IMR-90 (cell line): ENCODE measurements at regions not wholly inside any gene's neighbourhood (a gene's known extent, or its start where the extent isn't known, plus 50 kb on each side); places are given as distances from the start of the nearest gene placed in this dataset.

Experiments used
- ATAC-seq: fragments of 200-7000 bp; cut with Tn5 transposase; 2 replicates; pipeline ENCODE4 v1.9.1; 2020; ENCODE audit warnings: low read depth, mild to moderate bottlenecking, moderate library complexity
- BruUV-seq: library from RNA; stranded (reverse); fragments of 400-500 nt; replicated peaks from 2 replicates; lab custom pipeline; 2021; lab: Mats Ljungman, UMichigan
- CTCF ChIA-PET: fragments of 300-600 bp; formaldehyde crosslinking; extraction: SDS; loops from one replicate; lab custom pipeline; 2021; ENCODE audit warnings: antibody characterized with exemption; lab: Yijun Ruan, JAX
- POLR2A ChIA-PET: fragments of 300-600 bp; sonication (Branson Sonifier 250); formaldehyde crosslinking; loops from one replicate; lab custom pipeline; 2022; ENCODE audit warnings: antibody characterized with exemption; ENCODE audit not compliant: unreplicated experiment; lab: Charles Lee
- DNase-seq: peaks from one replicate; pipeline ENCODE4 v3.0.0; 2013
- H2AFZ ChIP-seq: replicated peaks from 2 replicates; pipeline ENCODE3; 2013; ENCODE audit warnings: low read length, mild to moderate bottlenecking; ENCODE audit not compliant: poor library complexity
- H2AK5ac ChIP-seq: 2 replicates; pipeline ENCODE4 v1.6.1; 2013; ENCODE audit warnings: low read depth, low read length, inconsistent platforms
- H2AK9ac ChIP-seq: replicated peaks from 2 replicates; pipeline ENCODE3; 2013; ENCODE audit warnings: mild to moderate bottlenecking, low read depth, low read length, moderate library complexity; ENCODE audit not compliant: poor library complexity
- H2BK120ac ChIP-seq: 2 replicates; pipeline ENCODE4 v1.6.1; 2013; ENCODE audit warnings: low read depth, low read length, inconsistent platforms
- H2BK15ac ChIP-seq: 3 replicates; pipeline ENCODE4 v1.6.1; 2013; ENCODE audit warnings: low read depth, low read length, inconsistent platforms
- H2BK20ac ChIP-seq: 2 replicates; pipeline ENCODE4 v1.6.1; 2013; ENCODE audit warnings: low read depth, mild to moderate bottlenecking, inconsistent platforms, low read length, moderate library complexity
- H2BK5ac ChIP-seq: 2 replicates; pipeline ENCODE4 v1.6.1; 2013; ENCODE audit warnings: mild to moderate bottlenecking, low read depth, low read length, inconsistent platforms; ENCODE audit not compliant: poor library complexity, severe bottlenecking
- H3K14ac ChIP-seq: replicated peaks from 2 replicates; pipeline ENCODE4 v1.6.1; 2013; ENCODE audit warnings: low read depth, low read length, inconsistent platforms
- H3K18ac ChIP-seq: 2 replicates; pipeline ENCODE4 v1.6.1; 2013; ENCODE audit warnings: low read depth, low read length, control low read depth
- H3K23ac ChIP-seq: 2 replicates; pipeline ENCODE4 v1.6.1; 2013; ENCODE audit warnings: low read depth, low read length, inconsistent platforms
- H3K27ac ChIP-seq: 2 replicates; pipeline ENCODE4 v1.5.1; 2013; ENCODE audit warnings: mild to moderate bottlenecking, control low read depth, low read length; ENCODE audit not compliant: insufficient read depth
- H3K27me3 ChIP-seq: 2 replicates; pipeline ENCODE4 v1.6.1; 2013; ENCODE audit warnings: low read length; ENCODE audit not compliant: control insufficient read depth, insufficient read depth
- H3K36me3 ChIP-seq: 2 replicates; pipeline ENCODE4 v1.6.1; 2013; ENCODE audit warnings: low read length, mixed read lengths; ENCODE audit not compliant: control insufficient read depth, insufficient read depth
- H3K4ac ChIP-seq: 2 replicates; pipeline ENCODE4 v1.6.1; 2013; ENCODE audit warnings: low read depth, low read length, inconsistent platforms
- H3K4me1 ChIP-seq: 2 replicates; pipeline ENCODE4 v1.6.1; 2013; ENCODE audit warnings: low read length, mixed read lengths; ENCODE audit not compliant: control insufficient read depth, insufficient read depth
- H3K4me2 ChIP-seq: 2 replicates; pipeline ENCODE4 v1.6.1; 2013; ENCODE audit warnings: low read depth, mild to moderate bottlenecking, control low read depth, low read length, moderate library complexity
- H3K4me3 ChIP-seq: 2 replicates; pipeline ENCODE4 v1.5.1; 2013; ENCODE audit warnings: low read depth, mild to moderate bottlenecking, control low read depth, low read length, moderate library complexity; ENCODE audit not compliant: insufficient read depth
- H3K56ac ChIP-seq: 2 replicates; pipeline ENCODE4 v1.6.1; 2013; ENCODE audit warnings: low read length, inconsistent platforms; ENCODE audit not compliant: insufficient read depth; ENCODE audit errors: extremely low read depth
- H3K79me1 ChIP-seq, 2 experiments: 2 replicates each; pipeline ENCODE4 v1.6.1; 2013; ENCODE audit warnings: low read length in 2 of 2, inconsistent platforms in 1 of 2, low read depth in 1 of 2
- H3K9ac ChIP-seq: 2 replicates; pipeline ENCODE4 v1.6.1; 2013; ENCODE audit warnings: low read depth, low read length, control low read depth
- H3K9me1 ChIP-seq: 2 replicates; pipeline ENCODE4 v1.6.1; 2013; ENCODE audit warnings: low read length, inconsistent platforms; ENCODE audit not compliant: insufficient read depth
- H3K9me3 ChIP-seq: 2 replicates; pipeline ENCODE4 v1.6.1; 2013; ENCODE audit warnings: low read length; ENCODE audit not compliant: control insufficient read depth, insufficient read depth
- H4K20me1 ChIP-seq: 2 replicates; pipeline ENCODE4 v1.6.1; 2013; ENCODE audit warnings: low read length, inconsistent platforms; ENCODE audit not compliant: insufficient read depth
- H4K5ac ChIP-seq: 2 replicates; pipeline ENCODE4 v1.6.1; 2013; ENCODE audit warnings: mild to moderate bottlenecking, low read depth, low read length, control low read depth
- H4K8ac ChIP-seq, 2 experiments: 2 replicates each; pipeline ENCODE4 v1.6.1; 2013; ENCODE audit warnings: low read depth in 2 of 2, low read length in 2 of 2, control low read depth in 1 of 2, inconsistent platforms in 1 of 2
- H4K91ac ChIP-seq: 2 replicates; pipeline ENCODE4 v1.6.1; 2013; ENCODE audit warnings: low read depth, low read length, inconsistent platforms; ENCODE audit not compliant: insufficient read depth
- CEBPB ChIP-seq: IDR thresholded peaks from 2 replicates; pipeline ENCODE4 v1.6.1; 2012; ENCODE audit warnings: low read depth, low read length, improper control_type of control experiment
- FOS ChIP-seq: fragments of 150-350 bp; IDR thresholded peaks from 2 replicates; pipeline ENCODE4 v1.6.1; 2016; ENCODE audit warnings: low read depth, low read length
- MAFK ChIP-seq: IDR thresholded peaks from 2 replicates; pipeline ENCODE4 v1.6.1; 2012; ENCODE audit warnings: low read depth, low read length, improper control_type of control experiment
- MAZ ChIP-seq: IDR thresholded peaks from 2 replicates; pipeline ENCODE4 v1.6.1; 2012; ENCODE audit warnings: low read depth, mild to moderate bottlenecking, low read length, improper control_type of control experiment, moderate library complexity, borderline replicate concordance
- MXI1 ChIP-seq: IDR thresholded peaks from 2 replicates; pipeline ENCODE4 v1.6.1; 2012; ENCODE audit warnings: low read depth, mild to moderate bottlenecking, low read length, moderate library complexity, borderline replicate concordance
- NFE2L2 ChIP-seq: fragments of 150-350 bp; IDR thresholded peaks from 2 replicates; pipeline ENCODE4 v1.6.1; 2016; ENCODE audit warnings: low read depth, mild to moderate bottlenecking, low read length
- POLR2A ChIP-seq: IDR thresholded peaks from 2 replicates; pipeline ENCODE4 v1.6.1; 2012; ENCODE audit warnings: mild to moderate bottlenecking, low read depth, low read length
- RAD21 ChIP-seq: IDR thresholded peaks from 2 replicates; pipeline ENCODE4 v1.6.1; 2012; ENCODE audit warnings: low read length, improper control_type of control experiment
- RCOR1 ChIP-seq: IDR thresholded peaks from 2 replicates; pipeline ENCODE4 v1.6.1; 2012; ENCODE audit warnings: mild to moderate bottlenecking, low read length, improper control_type of control experiment; ENCODE audit not compliant: insufficient replicate concordance
- SMC3 ChIP-seq: fragments of 150-350 bp; IDR thresholded peaks from 2 replicates; pipeline ENCODE4 v1.6.1; 2016; ENCODE audit warnings: low read depth, mild to moderate bottlenecking, antibody characterized with exemption, low read length, moderate library complexity
- USF2 ChIP-seq: fragments of 150-350 bp; IDR thresholded peaks from 2 replicates; pipeline ENCODE4 v1.6.1; 2017; ENCODE audit warnings: mild to moderate bottlenecking, antibody characterized with exemption, low read length, low read depth
- WGBS, 2 experiments: methylation state at CpG; one replicate each; pipeline versions ENCODE4 v1.1.5 to v1.1.7; 2013; ENCODE audit warnings: missing lambda C conversion rate in 2 of 2; ENCODE audit not compliant: insufficient read length in 1 of 2; ENCODE audit errors: extremely low coverage in 2 of 2; 5-methylcytosine and 5-hydroxymethylcytosine counted together
- dilution Hi-C: fragments of 300-500 bp; cut with HindIII; formaldehyde crosslinking; loops from one replicate; pipeline ENCODE4 v1.14.3; 2018; ENCODE audit warnings: low sequenced_read_pairs; ENCODE audit not compliant: unreplicated experiment
- in situ Hi-C: fragments of 300-500 bp; cut with MboI; formaldehyde crosslinking; loops from 3 replicates; pipeline ENCODE4 v1.14.3; 2019; ENCODE audit warnings: low sequenced_read_pairs, inconsistent platforms, mixed read lengths
- intact Hi-C: fragments of 100-400 bp; cut with micrococcal nuclease; formaldehyde crosslinking; loops from 2 replicates; pipeline ENCODE4 v1.10.0; 2022
- TF ChIP-seq, protein P1 (sequence below): conservative IDR thresholded peaks from 2 replicates; pipeline ENCODE4 v1.5.1; 2012; ENCODE audit warnings: mild to moderate bottlenecking, low read depth, low read length, improper control_type of control experiment

DNA sequence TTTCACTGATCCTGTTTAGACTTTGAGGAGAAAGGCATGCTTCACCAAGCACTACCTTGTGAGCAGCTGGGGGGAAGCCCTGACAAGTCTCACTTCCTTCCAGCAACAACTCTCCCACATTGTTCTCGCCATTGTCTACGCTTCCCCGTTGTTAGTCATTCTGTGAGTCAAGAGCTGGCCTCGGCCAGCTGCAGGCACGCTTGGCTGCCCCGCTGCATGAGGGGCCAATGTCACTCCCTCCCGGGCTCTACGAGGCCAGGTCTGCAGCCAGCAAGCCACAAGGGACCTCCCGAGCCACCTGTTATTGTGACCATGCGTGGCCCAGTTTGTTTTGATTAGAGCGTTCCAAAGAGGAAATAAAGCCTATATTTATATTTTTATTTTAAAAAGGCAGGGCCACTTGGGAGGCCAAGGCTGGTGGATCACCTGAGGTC, 220.9 kb downstream of the FOXO1 start:
- no peaks in the 10 kb centered on the region for H3K9me3 ChIP-seq
- H3K4me2 ChIP-seq: no peak overlapping the region
- H2AK9ac ChIP-seq: no peak overlapping the region
- no peaks in the 10 kb centered on the region for H3K79me1 ChIP-seq
- peak overlapping the region; percentile 28 for H2AFZ ChIP-seq
- H4K91ac ChIP-seq: no peak overlapping the region
- H2BK20ac ChIP-seq: no peak overlapping the region
- POLR2A ChIA-PET: no interaction called here
- no peak overlapping the region for H2AK5ac ChIP-seq
- H4K20me1 ChIP-seq: no peaks in the 10 kb centered on the region
- no peak for DNase-seq
- H4K8ac ChIP-seq: no peak overlapping the region
- H3K27me3 ChIP-seq: peaks cover 4% of the 10 kb centered on the region
- H2BK15ac ChIP-seq: no peak overlapping the region
- no peak overlapping the region for H3K27ac ChIP-seq
- H3K18ac ChIP-seq: no peak overlapping the region
- ATAC-seq: no peak
- no peak overlapping the region for H3K4me3 ChIP-seq
- H3K4me1 ChIP-seq: no peaks in the 10 kb centered on the region
- no peak overlapping the region for H3K23ac ChIP-seq
- CTCF ChIA-PET: no interaction called here
- WGBS, 2 experiments: no CpG with 5 or more reads among the region's 11 CpGs
- H3K14ac ChIP-seq: no peak overlapping the region
- no peak overlapping the region for H3K9ac ChIP-seq
- H3K56ac ChIP-seq: no peak overlapping the region
- no peak overlapping the region for H3K4ac ChIP-seq
- no peak for TF ChIP-seq CEBPB
- TF ChIP-seq MAFK: no peak
- no peak for TF ChIP-seq FOS
- TF ChIP-seq, protein P1, sequence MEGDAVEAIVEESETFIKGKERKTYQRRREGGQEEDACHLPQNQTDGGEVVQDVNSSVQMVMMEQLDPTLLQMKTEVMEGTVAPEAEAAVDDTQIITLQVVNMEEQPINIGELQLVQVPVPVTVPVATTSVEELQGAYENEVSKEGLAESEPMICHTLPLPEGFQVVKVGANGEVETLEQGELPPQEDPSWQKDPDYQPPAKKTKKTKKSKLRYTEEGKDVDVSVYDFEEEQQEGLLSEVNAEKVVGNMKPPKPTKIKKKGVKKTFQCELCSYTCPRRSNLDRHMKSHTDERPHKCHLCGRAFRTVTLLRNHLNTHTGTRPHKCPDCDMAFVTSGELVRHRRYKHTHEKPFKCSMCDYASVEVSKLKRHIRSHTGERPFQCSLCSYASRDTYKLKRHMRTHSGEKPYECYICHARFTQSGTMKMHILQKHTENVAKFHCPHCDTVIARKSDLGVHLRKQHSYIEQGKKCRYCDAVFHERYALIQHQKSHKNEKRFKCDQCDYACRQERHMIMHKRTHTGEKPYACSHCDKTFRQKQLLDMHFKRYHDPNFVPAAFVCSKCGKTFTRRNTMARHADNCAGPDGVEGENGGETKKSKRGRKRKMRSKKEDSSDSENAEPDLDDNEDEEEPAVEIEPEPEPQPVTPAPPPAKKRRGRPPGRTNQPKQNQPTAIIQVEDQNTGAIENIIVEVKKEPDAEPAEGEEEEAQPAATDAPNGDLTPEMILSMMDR: no peak
- no peak for TF ChIP-seq POLR2A
- TF ChIP-seq NFE2L2: no peak
- no peak for TF ChIP-seq SMC3
- no peak for TF ChIP-seq RCOR1
- no peak for TF ChIP-seq MXI1
- TF ChIP-seq MAZ: no peak
- TF ChIP-seq USF2: no peak
- no peak for TF ChIP-seq RAD21
- in situ Hi-C loops: no loop called here
- H3K36me3 ChIP-seq: no peaks in the 10 kb centered on the region
- no peak overlapping the region for H2BK120ac ChIP-seq
- H2BK5ac ChIP-seq: no peak overlapping the region
- no TSS peak for BruUV-seq
- intact Hi-C loops: no loop called here
- dilution Hi-C loops: no loop called here
- H3K9me1 ChIP-seq: no peaks in the 10 kb centered on the region
- no peak overlapping the region for H4K5ac ChIP-seq
